ENCODE measurements at regions not wholly inside any gene's neighbourhood (a gene's known extent, or its start where the extent isn't known, plus 50 kb on each side); places are given as distances from the start of the nearest gene placed in this dataset.
"Not testable (repeated sequence)": the region's sequence is repeated elsewhere in the genome, so short reads cannot be mapped to it uniquely, and the experiment has no call there.

DNA sequence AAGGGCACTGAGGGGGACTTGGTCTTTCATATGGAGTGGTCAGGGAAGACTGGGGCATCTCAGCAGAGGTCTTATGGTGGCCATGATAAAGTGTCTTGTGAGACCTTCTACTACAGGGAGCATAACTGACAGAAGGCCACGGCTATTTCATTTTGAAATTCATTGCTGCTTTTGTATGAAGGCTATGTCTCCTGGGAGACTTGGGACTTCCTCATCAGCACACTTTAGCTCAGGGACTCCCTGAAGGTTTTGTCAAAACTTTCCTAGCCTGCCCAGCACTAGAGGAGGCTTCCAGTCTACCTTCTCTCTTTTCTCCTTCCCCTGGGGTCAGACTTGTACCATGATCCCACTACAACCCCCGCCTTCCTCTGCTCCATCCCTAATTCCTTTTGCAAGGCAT, 77.2 kb upstream of the RASGRF1 start:
- no peak for DNase-seq
- CTCF ChIA-PET, result interaction anchor here (1.7 kb wide), 1 partner anchor 16 kb away, joined by 4 read pairs; no protein-coding TSS in a partner anchor
- no peaks in the 10 kb centered on the region for H3K4me1 Mint-ChIP-seq (ENCODE audit: low read depth)
- no peaks in the 10 kb centered on the region for H3K9me3 Mint-ChIP-seq (ENCODE audit: insufficient read depth)
- no peak for ATAC-seq
- peaks cover 12% of the 10 kb centered on the region for H3K27me3 Mint-ChIP-seq (ENCODE audit: low read depth)
- H3K36me3 Mint-ChIP-seq (ENCODE audit: low read depth), result no peaks in the 10 kb centered on the region
- no peak overlapping the region for H3K4me3 Mint-ChIP-seq
- H3K27ac Mint-ChIP-seq, result no peak overlapping the region
- POLR2A ChIA-PET, result no interaction called here

DNA sequence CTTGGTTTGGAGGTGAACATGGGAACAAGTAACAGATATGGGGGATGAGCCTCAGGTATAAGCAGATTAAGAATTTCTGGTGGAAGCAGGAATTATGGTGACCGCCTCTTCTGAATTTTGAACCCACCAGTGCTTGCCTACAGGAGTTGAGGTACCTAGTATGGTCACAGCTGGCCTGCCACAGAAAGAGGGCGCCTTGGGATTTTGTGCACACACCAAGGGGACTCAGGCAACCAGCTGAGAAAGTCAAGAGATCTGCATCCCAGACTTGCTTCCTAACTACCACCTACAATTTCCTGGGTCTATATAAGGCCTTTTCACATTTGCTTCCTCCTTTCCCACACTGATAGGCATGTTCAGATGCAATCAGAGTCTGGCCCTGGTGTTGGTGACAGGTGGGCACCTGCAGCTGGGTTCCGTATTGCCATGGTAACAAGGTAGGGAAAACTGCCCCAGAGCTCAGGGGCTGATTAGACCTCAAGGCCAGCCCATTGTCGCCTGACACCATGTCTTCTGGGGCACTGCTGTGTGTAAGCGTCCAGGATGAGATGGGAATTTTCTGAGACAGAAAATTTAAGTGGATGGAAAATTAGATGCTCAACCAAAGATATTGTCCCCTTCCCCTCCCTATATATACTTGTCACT, 75.9 kb upstream of the RASGRF1 start:
- Mint-ChIP-seq H3K36me3 (ENCODE audit: low read depth) (no peaks in the 10 kb centered on the region), H3K4me1 (ENCODE audit: low read depth) (no peaks in the 10 kb centered on the region), H3K9me3 (ENCODE audit: insufficient read depth) (no peaks in the 10 kb centered on the region), H3K27me3 (ENCODE audit: low read depth) (peaks cover 17% of the 10 kb centered on the region), H3K4me3 (no peak overlapping the region), H3K27ac (no peak overlapping the region)
- POLR2A ChIA-PET, result no interaction called here
- CTCF ChIA-PET, result no interaction called here
- ATAC-seq, result no peak
- no peak for DNase-seq

DNA sequence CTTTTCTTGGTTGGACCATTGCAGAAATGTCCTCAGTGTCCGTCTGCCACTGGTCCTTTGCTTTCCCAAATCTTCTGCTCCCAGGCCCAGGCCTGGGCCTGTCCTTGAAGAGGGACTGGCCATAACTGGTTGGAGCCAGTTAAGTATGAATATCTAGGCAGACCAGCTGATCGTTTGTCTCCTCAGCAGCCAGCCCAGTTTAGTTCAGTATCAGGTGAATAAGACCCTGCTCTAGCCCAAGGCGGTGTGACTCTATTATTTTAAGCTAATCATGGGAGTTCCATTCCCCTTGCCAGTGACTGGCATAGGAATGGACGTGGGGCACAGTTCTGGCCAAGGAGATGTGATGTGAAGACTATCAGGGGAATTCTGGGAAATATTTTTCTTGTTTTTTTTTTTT, 73.9 kb upstream of the RASGRF1 start:
- no peak overlapping the region for H3K4me3 Mint-ChIP-seq
- H3K4me1 Mint-ChIP-seq (ENCODE audit: low read depth), result no peaks in the 10 kb centered on the region
- peaks cover 12% of the 10 kb centered on the region for H3K27me3 Mint-ChIP-seq (ENCODE audit: low read depth)
- no peaks in the 10 kb centered on the region for H3K36me3 Mint-ChIP-seq (ENCODE audit: low read depth)
- DNase-seq, result no peak
- ChIA-PET POLR2A (no interaction called here), CTCF (interaction anchor here (1.7 kb wide), 1 partner anchor 20 kb away, joined by 5 read pairs; no protein-coding TSS in a partner anchor)
- H3K27ac Mint-ChIP-seq, result no peak overlapping the region
- no peak for ATAC-seq
- H3K9me3 Mint-ChIP-seq (ENCODE audit: insufficient read depth), result no peaks in the 10 kb centered on the region

DNA sequence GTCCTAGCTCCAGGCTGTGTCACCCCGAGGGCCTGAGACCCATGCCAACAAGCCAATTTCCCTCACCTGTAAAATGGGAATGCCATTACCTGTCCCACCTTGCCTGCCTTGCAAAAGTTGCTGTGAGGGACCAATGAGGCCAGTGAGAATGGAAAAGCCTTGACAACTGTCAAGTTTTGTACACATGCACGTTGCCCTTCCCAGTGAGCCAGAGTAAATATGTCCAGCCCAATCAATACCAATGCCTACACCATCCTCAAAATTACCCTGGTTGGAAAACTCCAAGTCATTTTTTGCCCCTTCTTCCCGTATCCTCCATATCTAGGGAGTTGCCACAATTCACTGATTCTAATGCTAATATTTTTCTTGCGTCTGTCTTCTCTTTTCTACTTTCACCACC, 73.5 kb upstream of the RASGRF1 start:
- Mint-ChIP-seq H3K27me3 (ENCODE audit: low read depth) (peaks cover 8% of the 10 kb centered on the region), H3K4me3 (no peak overlapping the region), H3K27ac (no peak overlapping the region), H3K36me3 (ENCODE audit: low read depth) (no peaks in the 10 kb centered on the region), H3K9me3 (ENCODE audit: insufficient read depth) (no peaks in the 10 kb centered on the region), H3K4me1 (ENCODE audit: low read depth) (no peaks in the 10 kb centered on the region)
- CTCF ChIA-PET, result interaction anchor here (1.7 kb wide), 1 partner anchor 21 kb away, joined by 5 read pairs; no protein-coding TSS in a partner anchor
- ATAC-seq, result no peak
- POLR2A ChIA-PET, result no interaction called here
- DNase-seq, result no peak

DNA sequence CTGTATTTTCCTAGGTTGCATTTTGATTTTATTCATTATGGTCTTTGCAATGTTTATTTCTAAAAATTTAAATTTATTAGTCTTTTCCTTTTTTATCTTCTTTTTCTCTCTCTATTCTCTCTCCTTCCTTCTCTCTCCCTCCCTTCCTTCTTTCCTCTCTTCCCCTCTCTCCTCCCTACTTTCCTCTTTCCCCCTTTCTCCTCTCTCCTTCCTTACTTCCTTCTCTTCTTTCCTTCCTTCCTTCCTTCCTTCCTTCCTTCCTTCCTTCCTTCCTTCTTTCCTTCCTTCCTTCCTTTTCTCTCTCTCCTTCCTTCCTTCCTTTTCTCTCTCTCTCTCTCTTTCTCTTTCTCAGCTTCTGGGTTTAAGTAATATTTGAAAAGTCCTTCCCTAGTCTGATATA, 72.8 kb upstream of the RASGRF1 start:
- no peak overlapping the region for H3K4me3 Mint-ChIP-seq
- ChIA-PET CTCF (interaction anchor here (1.7 kb wide), 1 partner anchor 21 kb away, joined by 5 read pairs; no protein-coding TSS in a partner anchor), POLR2A (interaction anchor here (0.7 kb wide), 1 partner anchor 81 kb away, joined by 3 read pairs; no protein-coding TSS in a partner anchor)
- H3K36me3 Mint-ChIP-seq (ENCODE audit: low read depth), result no peaks in the 10 kb centered on the region
- H3K9me3 Mint-ChIP-seq (ENCODE audit: insufficient read depth), result no peaks in the 10 kb centered on the region
- ATAC-seq, result no peak
- no peak for DNase-seq
- no peaks in the 10 kb centered on the region for H3K4me1 Mint-ChIP-seq (ENCODE audit: low read depth)
- H3K27ac Mint-ChIP-seq, result no peak overlapping the region
- peaks cover 8% of the 10 kb centered on the region for H3K27me3 Mint-ChIP-seq (ENCODE audit: low read depth)

DNA sequence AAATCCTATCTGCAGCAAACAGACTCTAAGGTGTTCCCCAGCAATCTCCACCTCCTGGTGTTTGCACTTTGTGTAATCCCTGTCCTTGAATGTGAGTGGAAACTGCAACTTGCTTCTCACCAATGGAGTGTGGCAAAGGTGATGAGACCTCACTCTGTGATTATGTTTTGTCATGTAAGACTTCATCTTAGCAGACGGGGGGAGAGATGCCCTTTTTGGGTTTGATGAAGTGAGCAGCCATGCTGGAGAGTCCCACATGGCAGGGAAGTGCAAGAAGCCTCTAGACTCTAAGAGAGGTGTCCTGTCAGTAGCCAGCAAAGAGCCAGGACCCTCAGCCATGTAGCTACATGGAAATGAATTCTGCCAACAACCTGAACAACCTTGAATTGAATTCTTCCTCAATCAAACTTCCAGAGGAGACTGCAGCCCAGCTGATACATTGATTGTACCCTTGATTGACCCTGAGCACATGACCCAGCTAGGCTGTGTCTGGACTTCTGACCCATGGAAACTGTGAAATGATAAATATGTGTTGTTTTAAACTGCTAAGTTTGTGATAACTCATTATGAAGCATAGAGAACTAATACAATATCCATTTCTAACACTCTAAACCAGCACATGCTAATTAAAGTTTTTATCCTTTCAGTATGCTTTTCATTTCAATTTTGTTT, 71.4 kb upstream of the RASGRF1 start:
- no peaks in the 10 kb centered on the region for H3K4me1 Mint-ChIP-seq (ENCODE audit: low read depth)
- H3K27me3 Mint-ChIP-seq (ENCODE audit: low read depth), result peaks cover 8% of the 10 kb centered on the region
- H3K4me3 Mint-ChIP-seq, result no peak overlapping the region
- ChIA-PET POLR2A (no interaction called here), CTCF (no interaction called here)
- H3K36me3 Mint-ChIP-seq (ENCODE audit: low read depth), result no peaks in the 10 kb centered on the region
- no peaks in the 10 kb centered on the region for H3K9me3 Mint-ChIP-seq (ENCODE audit: insufficient read depth)
- DNase-seq (no peak), ATAC-seq (no peak)
- no peak overlapping the region for H3K27ac Mint-ChIP-seq

DNA sequence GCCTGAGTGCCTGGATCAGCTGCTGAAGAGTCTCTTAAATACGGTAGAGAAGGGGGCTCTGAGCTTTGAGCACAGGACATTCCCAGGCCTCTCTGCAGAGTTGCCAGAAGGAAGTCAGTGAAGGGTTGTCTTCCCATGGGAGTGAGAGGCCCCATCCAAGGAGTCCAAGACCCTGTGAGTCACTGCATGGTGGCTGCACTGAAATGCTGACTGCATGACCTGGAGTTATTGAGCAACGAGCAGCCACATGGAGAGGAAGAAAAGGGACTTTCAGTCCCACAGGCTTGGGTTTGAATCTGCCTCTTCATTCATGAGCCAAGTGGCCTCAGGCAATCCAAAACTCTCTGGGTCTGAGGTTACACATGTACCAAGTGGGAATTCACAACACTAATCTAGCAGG, 69.6 kb upstream of the RASGRF1 start:
- CTCF ChIA-PET, result no interaction called here
- Mint-ChIP-seq H3K27ac (no peak overlapping the region), H3K4me1 (ENCODE audit: low read depth) (no peaks in the 10 kb centered on the region), H3K36me3 (ENCODE audit: low read depth) (no peaks in the 10 kb centered on the region), H3K27me3 (ENCODE audit: low read depth) (peaks cover 6% of the 10 kb centered on the region), H3K4me3 (no peak overlapping the region), H3K9me3 (ENCODE audit: insufficient read depth) (no peaks in the 10 kb centered on the region)
- ATAC-seq, result no peak
- POLR2A ChIA-PET, result no interaction called here
- DNase-seq, result no peak

DNA sequence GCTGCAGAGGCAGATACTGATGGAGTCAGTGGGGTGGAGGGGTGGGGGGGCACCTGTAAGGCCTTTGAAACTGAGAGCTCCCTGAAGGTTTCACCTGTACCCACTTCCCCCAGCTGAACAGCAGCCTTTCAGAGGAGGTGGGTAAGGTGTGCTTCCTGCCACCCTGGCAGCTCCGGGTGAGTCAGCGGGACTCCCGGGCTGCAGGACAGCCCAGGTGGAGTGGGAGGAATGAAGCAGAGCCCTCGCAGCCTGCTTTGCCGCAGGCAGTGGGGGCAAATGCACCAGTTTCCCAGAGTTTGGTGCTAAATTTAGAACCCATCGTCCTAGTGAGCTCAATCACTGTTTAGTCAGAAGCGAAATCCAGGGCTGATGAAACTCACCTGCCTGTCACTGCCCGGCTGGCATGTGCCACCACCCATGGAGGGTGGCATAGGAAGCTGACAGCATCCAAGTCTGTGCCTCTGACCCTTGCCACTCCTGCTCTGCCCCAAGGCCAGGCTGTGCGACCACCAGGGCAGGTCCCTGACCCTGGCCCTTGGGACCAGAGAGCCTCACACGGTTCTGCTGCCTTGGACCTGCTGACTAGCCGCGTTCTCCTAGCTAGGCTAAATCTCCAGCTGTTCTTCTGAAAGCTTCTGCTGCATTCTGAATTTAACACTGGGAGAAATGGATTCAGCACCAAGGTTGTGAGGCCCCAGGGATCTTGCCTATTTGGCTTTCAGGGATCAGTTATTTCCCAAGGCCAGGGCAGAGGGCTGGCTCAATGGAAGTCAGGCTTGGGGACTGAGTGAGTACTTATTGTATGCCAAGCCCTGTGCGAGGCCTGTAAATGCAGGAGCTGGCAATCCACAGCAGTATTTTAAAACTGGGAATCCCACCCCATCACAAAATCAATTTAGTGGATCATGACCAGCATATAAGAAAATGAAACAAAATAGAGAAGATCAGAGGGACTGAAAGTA, 67.3 kb upstream of the RASGRF1 start:
- ATAC-seq, result no peak
- Mint-ChIP-seq H3K36me3 (ENCODE audit: low read depth) (no peaks in the 10 kb centered on the region), H3K9me3 (ENCODE audit: insufficient read depth) (no peaks in the 10 kb centered on the region), H3K4me3 (no peak overlapping the region), H3K27me3 (ENCODE audit: low read depth) (peaks cover 6% of the 10 kb centered on the region), H3K27ac (no peak overlapping the region), H3K4me1 (ENCODE audit: low read depth) (no peaks in the 10 kb centered on the region)
- POLR2A ChIA-PET, result no interaction called here
- CTCF ChIA-PET, result interaction anchor here (1.5 kb wide), 1 partner anchor 27 kb away, joined by 6 read pairs; no protein-coding TSS in a partner anchor
- no peak for DNase-seq

DNA sequence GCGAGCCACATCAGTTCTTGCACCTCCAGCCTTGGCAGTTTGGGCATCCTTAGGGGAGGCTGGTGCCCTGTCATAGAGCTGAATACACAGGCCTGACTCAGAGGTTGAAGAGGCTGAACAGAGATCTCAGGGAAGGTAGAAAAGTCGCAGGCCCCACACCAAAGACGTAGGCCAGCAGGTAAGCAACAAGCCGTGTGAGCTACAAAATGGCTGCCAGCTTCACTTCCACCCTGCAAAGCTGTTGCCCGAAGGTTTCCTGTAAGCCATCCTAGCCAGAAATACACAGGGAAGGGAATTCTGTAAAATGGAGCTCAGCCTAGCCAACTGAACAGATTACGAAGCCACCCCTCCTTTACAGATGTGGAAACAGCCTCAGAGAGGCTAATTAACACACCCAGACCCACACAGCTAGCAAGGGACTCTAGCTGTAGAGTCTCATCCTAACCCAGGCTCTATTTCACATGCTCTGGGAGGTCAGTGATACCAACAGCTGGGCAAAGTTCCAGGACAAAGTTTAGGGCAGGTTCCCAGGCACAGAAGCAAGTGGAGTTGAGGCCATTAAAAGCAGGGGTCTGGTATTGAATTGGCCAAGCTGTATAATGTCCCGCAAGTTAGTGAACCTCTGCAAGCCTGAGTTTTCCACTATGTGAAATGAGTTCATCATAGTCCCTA, 66.3 kb upstream of the RASGRF1 start:
- CTCF ChIA-PET, result no interaction called here
- H3K27ac Mint-ChIP-seq, result no peak overlapping the region
- no peaks in the 10 kb centered on the region for H3K4me1 Mint-ChIP-seq (ENCODE audit: low read depth)
- no peaks in the 10 kb centered on the region for H3K9me3 Mint-ChIP-seq (ENCODE audit: insufficient read depth)
- H3K27me3 Mint-ChIP-seq (ENCODE audit: low read depth), result peaks cover 4% of the 10 kb centered on the region
- no peak for DNase-seq
- no peak overlapping the region for H3K4me3 Mint-ChIP-seq
- H3K36me3 Mint-ChIP-seq (ENCODE audit: low read depth), result no peaks in the 10 kb centered on the region
- ATAC-seq, result no peak
- POLR2A ChIA-PET, result no interaction called here

DNA sequence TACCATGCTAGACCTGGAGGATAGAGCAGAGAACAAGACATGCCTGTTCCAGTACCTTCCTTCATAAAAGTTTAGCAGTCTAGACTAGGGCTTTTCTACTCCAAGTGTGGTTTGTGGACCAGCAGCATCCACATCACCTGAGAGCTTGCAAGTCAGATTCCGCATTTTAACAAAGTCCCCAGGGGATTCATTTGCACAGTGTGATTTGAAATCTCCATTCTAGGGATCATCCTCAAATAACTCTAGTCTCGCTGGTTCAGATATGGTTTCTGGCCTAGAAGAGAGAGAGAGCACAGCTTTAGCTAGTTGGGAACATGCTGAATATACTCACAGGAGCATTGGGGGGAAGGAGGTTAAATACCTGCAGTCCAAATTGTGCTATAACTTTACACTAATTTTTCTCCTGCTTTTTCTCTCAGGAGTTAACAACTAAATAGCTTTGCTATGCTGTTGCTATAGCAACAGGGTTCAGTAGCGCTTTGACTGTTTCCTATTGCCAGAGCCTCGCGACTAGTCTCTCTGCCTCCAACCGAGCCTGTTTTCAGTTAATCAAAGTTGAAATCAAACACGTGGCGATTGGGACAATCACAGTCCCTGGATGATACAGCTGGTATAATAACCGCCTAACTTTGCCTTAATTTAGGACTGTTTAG, 64.0 kb upstream of the RASGRF1 start:
- Mint-ChIP-seq H3K27ac (no peak overlapping the region), H3K4me1 (ENCODE audit: low read depth) (no peaks in the 10 kb centered on the region)
- POLR2A ChIA-PET, result no interaction called here

DNA sequence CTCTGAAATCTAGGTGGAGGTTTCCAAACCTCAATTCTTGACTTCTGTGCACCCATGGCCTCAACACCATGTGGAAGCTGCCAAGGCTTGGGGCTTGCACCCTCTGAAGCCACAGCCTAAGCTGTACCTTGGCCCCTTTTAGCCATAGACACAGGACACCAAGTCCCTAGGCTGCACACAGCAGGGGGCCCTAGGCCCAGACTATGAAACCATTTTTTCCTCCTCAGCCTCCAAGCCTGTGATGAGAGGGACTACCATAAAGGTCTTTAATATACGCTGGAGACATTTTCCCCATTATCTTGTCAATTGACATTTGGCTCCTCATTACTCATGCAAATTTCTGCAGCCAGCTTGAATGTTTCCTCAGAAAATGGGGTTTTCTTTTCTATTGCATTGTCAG, 53.7 kb upstream of the RASGRF1 start:
- POLR2A ChIA-PET; H3K36me3 Mint-ChIP-seq (ENCODE audit: low read depth); H3K4me1 Mint-ChIP-seq (ENCODE audit: low read depth); H3K4me3 Mint-ChIP-seq; DNase-seq; ATAC-seq; H3K27ac Mint-ChIP-seq; CTCF ChIA-PET: not testable (repeated sequence)
- peaks cover 17% of the 10 kb centered on the region for H3K9me3 Mint-ChIP-seq (ENCODE audit: insufficient read depth)
- peaks cover 18% of the 10 kb centered on the region for H3K27me3 Mint-ChIP-seq (ENCODE audit: low read depth)

More for the DNA sequence above, 64.0 kb upstream of the RASGRF1 start:
- Mint-ChIP-seq H3K9me3 (ENCODE audit: insufficient read depth) (no peaks in the 10 kb centered on the region), H3K4me3 (no peak overlapping the region), H3K36me3 (ENCODE audit: low read depth) (no peaks in the 10 kb centered on the region), H3K27me3 (ENCODE audit: low read depth) (peaks cover 2% of the 10 kb centered on the region)
- CTCF ChIA-PET, result no interaction called here
- ATAC-seq (no peak), DNase-seq (no peak)

Data from activated CD8-positive, alpha-beta T cell treated with anti-CD3 and anti-CD28 coated beads, Interleukin-2, amount 10 ng/mL, durations not matched to agents 7 days and 5 days (primary cell).